Osteoblast (primary cell): ENCODE measurements at regions not wholly inside any gene's neighbourhood (a gene's known extent, or its start where the extent isn't known, plus 50 kb on each side); places are given as distances from the start of the nearest gene placed in this dataset.

Source experiments
- DNase-seq: peaks from one replicate; pipeline ENCODE4 v3.0.0; 2011; ENCODE audit warnings: low spot score, mixed read lengths; ENCODE audit not compliant: insufficient read length; ENCODE audit errors: missing footprints
- H2AFZ ChIP-seq: 2 replicates; pipeline ENCODE4 v1.6.0; 2011; ENCODE audit warnings: mild to moderate bottlenecking, low read length
- H3K27ac ChIP-seq: 2 replicates; pipeline ENCODE4 v1.5.1; 2011; ENCODE audit warnings: mild to moderate bottlenecking, low read depth, low read length, moderate library complexity
- H3K27me3 ChIP-seq: 2 replicates; pipeline ENCODE4 v1.6.0; 2012; ENCODE audit warnings: mild to moderate bottlenecking, control low read depth, inconsistent platforms, low read length, moderate library complexity; ENCODE audit not compliant: insufficient read depth
- H3K36me3 ChIP-seq: 2 replicates; pipeline ENCODE4 v1.5.1; 2011; ENCODE audit warnings: mild to moderate bottlenecking, low read length, control low read depth, moderate library complexity; ENCODE audit not compliant: insufficient read depth
- H3K4me1 ChIP-seq: 2 replicates; pipeline ENCODE4 v1.5.1; 2011; ENCODE audit warnings: mild to moderate bottlenecking, low read length, control low read depth, moderate library complexity; ENCODE audit not compliant: insufficient read depth
- H3K4me2 ChIP-seq: 2 replicates; pipeline ENCODE4 v1.6.0; 2011; ENCODE audit warnings: mild to moderate bottlenecking, low read length; ENCODE audit not compliant: insufficient read depth
- H3K4me3 ChIP-seq: fragments of 200-600 bp; sonication (generic); 3 replicates; pipeline ENCODE4 v1.5.1; 2012; ENCODE audit warnings: mild to moderate bottlenecking, low read length, inconsistent platforms; ENCODE audit not compliant: insufficient read depth
- H3K79me2 ChIP-seq: 2 replicates; pipeline ENCODE4 v1.6.0; 2012; ENCODE audit warnings: mild to moderate bottlenecking, low read length, control low read depth, inconsistent platforms; ENCODE audit not compliant: insufficient read depth
- H3K9me3 ChIP-seq: 2 replicates; pipeline ENCODE4 v1.5.1; 2011; ENCODE audit warnings: low read depth, low read length, control low read depth
- H4K20me1 ChIP-seq: 2 replicates; pipeline ENCODE4 v1.6.0; 2012; ENCODE audit warnings: mild to moderate bottlenecking, low read length, control low read depth; ENCODE audit not compliant: insufficient read depth
- TF ChIP-seq, protein P1 (sequence below): IDR thresholded peaks from 2 replicates; pipeline ENCODE4 v1.5.1; 2011; ENCODE audit warnings: mild to moderate bottlenecking, low read depth, low read length, moderate library complexity; ENCODE audit errors: extremely low read depth

DNA sequence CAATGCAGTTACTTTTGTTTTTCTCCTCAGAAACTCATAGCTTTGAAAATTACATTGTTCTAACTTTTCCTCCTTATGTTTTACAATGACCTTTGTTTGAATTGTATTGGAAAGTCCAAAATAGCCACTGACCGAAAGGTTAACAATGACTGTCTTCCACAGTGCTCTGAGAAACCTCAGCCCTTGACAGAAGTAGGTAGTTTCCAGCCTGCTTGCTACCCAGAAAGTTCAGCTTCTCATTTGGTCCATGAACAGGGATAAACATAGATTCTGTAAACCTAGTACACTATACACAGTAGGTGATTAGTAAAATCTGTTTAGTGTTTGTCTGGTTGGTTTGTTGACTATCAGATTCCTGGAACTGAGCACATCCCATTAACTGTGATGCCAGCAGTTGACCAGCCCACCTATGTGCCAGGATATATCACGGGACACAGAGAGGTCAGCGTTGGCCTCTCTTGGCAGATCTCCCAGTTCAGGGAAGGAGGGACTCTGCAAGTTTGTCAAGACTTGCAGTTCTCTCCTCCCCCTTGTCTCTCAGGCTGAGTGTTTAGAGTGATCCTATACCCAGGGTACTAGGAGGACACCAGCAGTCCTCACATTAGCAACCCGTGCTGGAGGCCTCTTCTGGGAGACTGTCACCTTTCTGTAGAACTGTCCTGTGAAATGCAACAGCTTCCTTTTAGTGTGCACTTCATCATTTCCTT lies 297.6 kb downstream of the ARHGAP12 start:
- no peaks in the 10 kb centered on the region for H3K36me3 ChIP-seq
- H3K79me2 ChIP-seq: no peaks in the 10 kb centered on the region
- no peak for DNase-seq
- H3K27ac ChIP-seq: no peak overlapping the region
- H2AFZ ChIP-seq: no peak overlapping the region
- no peaks in the 10 kb centered on the region for H3K9me3 ChIP-seq
- no peaks in the 10 kb centered on the region for H3K27me3 ChIP-seq
- TF ChIP-seq, protein P1, sequence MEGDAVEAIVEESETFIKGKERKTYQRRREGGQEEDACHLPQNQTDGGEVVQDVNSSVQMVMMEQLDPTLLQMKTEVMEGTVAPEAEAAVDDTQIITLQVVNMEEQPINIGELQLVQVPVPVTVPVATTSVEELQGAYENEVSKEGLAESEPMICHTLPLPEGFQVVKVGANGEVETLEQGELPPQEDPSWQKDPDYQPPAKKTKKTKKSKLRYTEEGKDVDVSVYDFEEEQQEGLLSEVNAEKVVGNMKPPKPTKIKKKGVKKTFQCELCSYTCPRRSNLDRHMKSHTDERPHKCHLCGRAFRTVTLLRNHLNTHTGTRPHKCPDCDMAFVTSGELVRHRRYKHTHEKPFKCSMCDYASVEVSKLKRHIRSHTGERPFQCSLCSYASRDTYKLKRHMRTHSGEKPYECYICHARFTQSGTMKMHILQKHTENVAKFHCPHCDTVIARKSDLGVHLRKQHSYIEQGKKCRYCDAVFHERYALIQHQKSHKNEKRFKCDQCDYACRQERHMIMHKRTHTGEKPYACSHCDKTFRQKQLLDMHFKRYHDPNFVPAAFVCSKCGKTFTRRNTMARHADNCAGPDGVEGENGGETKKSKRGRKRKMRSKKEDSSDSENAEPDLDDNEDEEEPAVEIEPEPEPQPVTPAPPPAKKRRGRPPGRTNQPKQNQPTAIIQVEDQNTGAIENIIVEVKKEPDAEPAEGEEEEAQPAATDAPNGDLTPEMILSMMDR: no peak
- no peaks in the 10 kb centered on the region for H4K20me1 ChIP-seq
- H3K4me2 ChIP-seq: no peak overlapping the region
- no peaks in the 10 kb centered on the region for H3K4me1 ChIP-seq
- H3K4me3 ChIP-seq: no peak overlapping the region

DNA sequence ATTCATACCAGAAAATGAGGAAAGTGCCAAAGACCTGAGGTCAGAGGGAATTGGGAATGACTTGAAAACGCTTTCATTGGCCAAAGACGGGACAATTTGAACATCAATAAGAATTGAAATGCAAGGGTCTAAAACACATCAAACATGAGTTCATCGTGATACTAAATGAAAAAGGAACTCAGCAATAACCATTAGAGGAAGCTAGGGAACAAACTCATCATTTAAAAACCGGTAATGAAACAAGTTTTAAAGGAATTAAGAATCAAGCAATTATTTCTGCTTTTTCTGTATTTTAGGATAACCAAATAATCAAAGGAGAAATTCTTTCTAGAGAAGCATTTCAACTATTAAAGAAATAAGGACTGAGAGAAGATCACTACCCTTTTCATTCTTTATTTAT lies 303.1 kb downstream of the ARHGAP12 start:
- no peaks in the 10 kb centered on the region for H3K36me3 ChIP-seq
- TF ChIP-seq, protein P1: no peak
- H3K4me1 ChIP-seq: peaks cover 20% of the 10 kb centered on the region
- DNase-seq: no peak
- no peaks in the 10 kb centered on the region for H4K20me1 ChIP-seq
- no peak overlapping the region for H3K27ac ChIP-seq
- no peak overlapping the region for H3K4me3 ChIP-seq
- no peaks in the 10 kb centered on the region for H3K9me3 ChIP-seq
- no peaks in the 10 kb centered on the region for H3K79me2 ChIP-seq
- no peaks in the 10 kb centered on the region for H3K27me3 ChIP-seq
- no peak overlapping the region for H3K4me2 ChIP-seq
- H2AFZ ChIP-seq: no peak overlapping the region

DNA sequence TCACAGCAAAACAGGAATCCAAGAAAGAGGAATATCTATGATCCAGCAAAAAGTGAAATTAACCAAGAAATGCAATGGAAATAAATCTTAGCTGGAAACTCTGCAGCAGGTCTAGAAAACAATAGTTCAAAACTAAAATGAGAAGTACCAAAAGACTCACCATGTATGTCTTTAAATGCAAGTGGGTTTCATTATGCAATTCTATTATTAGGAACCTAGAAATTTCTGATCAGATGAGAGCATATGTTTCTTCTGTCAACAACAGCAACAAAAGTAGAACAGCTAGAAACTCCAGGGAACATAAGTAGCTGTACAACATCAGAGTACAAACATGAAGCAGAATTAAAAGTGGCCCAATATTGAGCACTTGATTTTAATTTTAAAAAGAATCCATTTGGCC lies 304.0 kb downstream of the ARHGAP12 start:
- TF ChIP-seq, protein P1: no peak
- H3K9me3 ChIP-seq: no peaks in the 10 kb centered on the region
- peaks cover 28% of the 10 kb centered on the region for H3K4me1 ChIP-seq
- no peak overlapping the region for H3K4me2 ChIP-seq
- H4K20me1 ChIP-seq: no peaks in the 10 kb centered on the region
- no peaks in the 10 kb centered on the region for H3K36me3 ChIP-seq
- H3K27me3 ChIP-seq: no peaks in the 10 kb centered on the region
- H3K79me2 ChIP-seq: no peaks in the 10 kb centered on the region
- no peak overlapping the region for H3K27ac ChIP-seq
- H2AFZ ChIP-seq: no peak overlapping the region
- no peak for DNase-seq
- H3K4me3 ChIP-seq: no peak overlapping the region

DNA sequence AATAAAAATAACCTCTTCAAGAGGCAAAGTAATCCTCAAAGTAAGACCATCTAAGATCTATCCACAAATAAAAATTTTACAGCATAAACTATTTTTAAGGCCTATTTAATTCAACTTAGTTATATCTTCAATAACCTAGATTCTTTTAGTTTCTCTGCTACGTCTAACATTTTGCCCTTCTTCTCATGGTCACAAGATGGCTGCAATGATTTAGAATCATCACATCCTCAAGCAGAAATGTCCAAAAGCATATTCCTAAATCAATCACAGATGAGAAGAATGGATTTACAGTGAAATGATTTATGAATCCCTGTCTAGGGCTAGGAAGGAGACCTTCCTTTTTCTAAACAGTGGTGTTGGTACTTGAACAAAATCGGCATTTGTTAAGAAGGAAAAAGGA lies 304.7 kb downstream of the ARHGAP12 start:
- Histone ChIP-seq H3K27ac (peak overlapping the region; percentile 66), H4K20me1 (no peaks in the 10 kb centered on the region), H3K4me2 (peak overlapping the region; percentile 60), H3K36me3 (no peaks in the 10 kb centered on the region), H3K27me3 (no peaks in the 10 kb centered on the region), H3K9me3 (no peaks in the 10 kb centered on the region), H3K4me1 (peaks cover 34% of the 10 kb centered on the region), H3K79me2 (no peaks in the 10 kb centered on the region), H2AFZ (no peak overlapping the region), H3K4me3 (no peak overlapping the region)
- TF ChIP-seq, protein P1: no peak
- no peak for DNase-seq
